ENCODE measurements at regions not wholly inside any gene's neighbourhood (a gene's known extent, or its start where the extent isn't known, plus 50 kb on each side); places are given as distances from the start of the nearest gene placed in this dataset.

- H3K27ac Mint-ChIP-seq (ENCODE audit: unreplicated experiment), result no peak overlapping the region
- no peak for TF ChIP-seq CTCF (IDR thresholded peaks at IDR 0.05; ENCODE audit: insufficient read depth in 1 of 2, low read depth in 1 of 2, low read length in 1 of 2, severe bottlenecking in 1 of 2, unreplicated experiment in 1 of 2)
- Histone ChIP-seq H3K4me3 (ENCODE audit: low read depth, low read length) (no peak overlapping the region), H3K27me3 (replicated peaks; ENCODE audit: control insufficient read depth, insufficient read depth, low read length) (no peaks in the 10 kb centered on the region), H3K36me3 (ENCODE audit: control insufficient read depth, insufficient read depth, low read length) (no peaks in the 10 kb centered on the region), H3K9me3 (no peaks in the 10 kb centered on the region), H3K4me1 (no peaks in the 10 kb centered on the region)
- peaks cover 3% of the 10 kb centered on the region for H3K27me3 Mint-ChIP-seq (ENCODE audit: insufficient read depth, unreplicated experiment)
- DNase-seq, result no peak
- no TSS peak for BruUV-seq (replicated peaks)
- intact Hi-C loops (cut with micrococcal nuclease; ENCODE audit: unreplicated experiment), result no loop called here
- no peaks in the 10 kb centered on the region for H3K36me3 Mint-ChIP-seq (ENCODE audit: insufficient read depth, unreplicated experiment)
- ChIA-PET CTCF (no interaction called here), POLR2A (no interaction called here)
- H3K4me3 Mint-ChIP-seq (ENCODE audit: unreplicated experiment), result no peak overlapping the region
- H3K4me1 Mint-ChIP-seq (ENCODE audit: low read depth, unreplicated experiment), result no peaks in the 10 kb centered on the region
- H3K9me3 Mint-ChIP-seq (ENCODE audit: unreplicated experiment), result no peaks in the 10 kb centered on the region
These were observed 54.1 kb upstream of the TMEM161B start for GRCh38 chr5:88322785-88323184.

Measured in Caco-2 (cell line).